PC-3 (cell line): ENCODE measurements at regions not wholly inside any gene's neighbourhood (a gene's known extent, or its start where the extent isn't known, plus 50 kb on each side); places are given as distances from the start of the nearest gene placed in this dataset.

Experiments used
- ATAC-seq: fragments of 200-7000 bp; cut with Tn5 transposase; 2 replicates; pipeline ENCODE4 v1.9.1; 2020; ENCODE audit warnings: mild to moderate bottlenecking, moderate library complexity
- BruUV-seq: library from RNA; stranded (reverse); fragments of 400-500 nt; replicated peaks from 2 replicates; lab custom pipeline; 2021; lab: Mats Ljungman, UMichigan
- CTCF ChIA-PET: fragments of 300-600 bp; sonication (Branson Sonifier 250); formaldehyde crosslinking; loops from one replicate; lab custom pipeline; 2022; ENCODE audit warnings: antibody characterized with exemption; lab: Charles Lee
- POLR2A ChIA-PET: fragments of 300-600 bp; sonication (Branson Sonifier 250); formaldehyde crosslinking; loops from one replicate; lab custom pipeline; 2022; ENCODE audit warnings: antibody characterized with exemption; ENCODE audit not compliant: unreplicated experiment; lab: Charles Lee
- DNase-seq: peaks from one replicate; pipeline ENCODE4 v3.0.0-alpha.2; 2015
- H2AFZ ChIP-seq: fragments of 300-600 bp; sonication (generic); 2 replicates; pipeline ENCODE4 v1.6.0; 2016; ENCODE audit warnings: antibody characterized with exemption, low read length
- H3F3A ChIP-seq: fragments of 300-600 bp; sonication (generic); one replicate; pipeline ENCODE4 v1.6.0; 2017; ENCODE audit warnings: antibody characterized with exemption, low read length, control low read depth, mild to moderate bottlenecking; ENCODE audit not compliant: unreplicated experiment
- H3K27ac ChIP-seq: fragments of 300-600 bp; sonication (generic); 2 replicates; pipeline ENCODE4 v1.5.1; 2016; ENCODE audit warnings: mild to moderate bottlenecking, low read length
- H3K27me3 ChIP-seq: fragments of 300-600 bp; sonication (generic); 2 replicates; pipeline ENCODE4 v1.6.1; 2016; ENCODE audit warnings: low read length, mixed read lengths
- H3K36me3 ChIP-seq: fragments of 300-600 bp; sonication (generic); 2 replicates; pipeline ENCODE4 v1.6.1; 2016; ENCODE audit warnings: low read depth, mixed run types, low read length, mixed read lengths
- H3K4me1 ChIP-seq: fragments of 300-600 bp; sonication (generic); 2 replicates; pipeline ENCODE4 v1.5.1; 2016; ENCODE audit warnings: low read length; ENCODE audit not compliant: insufficient read depth
- H3K4me2 ChIP-seq: fragments of 300-600 bp; sonication (generic); 2 replicates; pipeline ENCODE4 v1.6.0; 2016; ENCODE audit warnings: low read length
- H3K4me3 ChIP-seq: fragments of 300-600 bp; sonication (generic); 2 replicates; pipeline ENCODE4 v1.5.1; 2016; ENCODE audit warnings: mild to moderate bottlenecking, low read length, mixed read lengths
- H3K79me2 ChIP-seq: fragments of 300-600 bp; sonication (generic); 2 replicates; pipeline ENCODE4 v1.6.1; 2017; ENCODE audit warnings: low read length, mixed read lengths
- H3K9ac ChIP-seq: fragments of 300-600 bp; sonication (generic); 2 replicates; pipeline ENCODE4 v1.6.0; 2016; ENCODE audit warnings: mild to moderate bottlenecking, low read length
- H3K9me2 ChIP-seq: fragments of 300-600 bp; sonication (generic); replicated peaks from 2 replicates; pipeline ENCODE4 v1.6.1; 2016; ENCODE audit warnings: mixed run types, low read length, mixed read lengths
- H3K9me3 ChIP-seq: fragments of 300-600 bp; sonication (generic); 2 replicates; pipeline ENCODE4 v1.6.1; 2016; ENCODE audit warnings: low read length, mixed read lengths
- H4K20me1 ChIP-seq: fragments of 300-600 bp; sonication (generic); 2 replicates; pipeline ENCODE4 v1.6.1; 2016; ENCODE audit warnings: low read length, mixed read lengths
- CTCF ChIP-seq: fragments of 300-600 bp; sonication (generic); conservative IDR thresholded peaks from 2 replicates; pipeline ENCODE4 v1.5.1; 2017; ENCODE audit warnings: antibody characterized with exemption, low read depth, mild to moderate bottlenecking, low read length
- EZH2 ChIP-seq: fragments of 300-600 bp; sonication (generic); IDR thresholded peaks from one replicate; pipeline ENCODE4 v1.6.1; 2017; ENCODE audit warnings: antibody characterized with exemption, mild to moderate bottlenecking, low read length; ENCODE audit not compliant: unreplicated experiment
- EZH2phosphoT487 ChIP-seq: fragments of 300-600 bp; sonication (generic); IDR thresholded peaks from 2 replicates; pipeline ENCODE4 v1.6.1; 2018; ENCODE audit warnings: mild to moderate bottlenecking, antibody characterized with exemption, low read length, borderline replicate concordance
- intact Hi-C: fragments of 100-400 bp; cut with micrococcal nuclease; formaldehyde crosslinking; loops from 2 replicates; pipeline ENCODE4 v1.9.0; 2023

GRCh38 chr16:64307431-64307830 is 814.4 kb downstream of the CDH11 start:
- H3K36me3 ChIP-seq = no peaks in the 10 kb centered on the region
- no peak overlapping the region for H3K27ac ChIP-seq
- no peaks in the 10 kb centered on the region for H3K27me3 ChIP-seq
- TF ChIP-seq EZH2phosphoT487 (no peak), CTCF (no peak), EZH2 (no peak)
- ATAC-seq = no peak
- no TSS peak for BruUV-seq
- H3K4me3 ChIP-seq = no peak overlapping the region
- no peak overlapping the region for H3K9ac ChIP-seq
- H3K9me3 ChIP-seq = no peaks in the 10 kb centered on the region
- intact Hi-C loops = no loop called here
- no peaks in the 10 kb centered on the region for H4K20me1 ChIP-seq
- ChIA-PET CTCF (no interaction called here), POLR2A (no interaction called here)
- H3F3A ChIP-seq = no peaks in the 10 kb centered on the region
- DNase-seq = no peak
- H2AFZ ChIP-seq = no peak overlapping the region
- no peaks in the 10 kb centered on the region for H3K79me2 ChIP-seq
- peaks cover 10% of the 10 kb centered on the region; the same call in 1 of the 2 replicates for H3K4me1 ChIP-seq
- no peak overlapping the region for H3K4me2 ChIP-seq
- no peaks in the 10 kb centered on the region for H3K9me2 ChIP-seq

- TF ChIP-seq EZH2phosphoT487 (no peak), CTCF (no peak), EZH2 (no peak)
- no peaks in the 10 kb centered on the region for H3K9me3 ChIP-seq
- ChIA-PET CTCF (no interaction called here), POLR2A (no interaction called here)
- no peaks in the 10 kb centered on the region for H3K9me2 ChIP-seq
- intact Hi-C loops = no loop called here
- H2AFZ ChIP-seq = no peak overlapping the region
- no peak overlapping the region for H3K27ac ChIP-seq
- DNase-seq (no peak), ATAC-seq (no peak)
- no peaks in the 10 kb centered on the region for H3K27me3 ChIP-seq
- H3K4me2 ChIP-seq = no peak overlapping the region
- BruUV-seq = no TSS peak
- H4K20me1 ChIP-seq = no peaks in the 10 kb centered on the region
- H3K36me3 ChIP-seq = no peaks in the 10 kb centered on the region
- H3K4me1 ChIP-seq = no peaks in the 10 kb centered on the region
- H3K79me2 ChIP-seq = no peaks in the 10 kb centered on the region
- H3F3A ChIP-seq = no peaks in the 10 kb centered on the region
- H3K9ac ChIP-seq = no peak overlapping the region
- no peak overlapping the region for H3K4me3 ChIP-seq
Measured at GRCh38 chr16:64305663-64306062, 816.2 kb downstream of the CDH11 start.

- no peak overlapping the region for H3K4me2 ChIP-seq
- TF ChIP-seq EZH2phosphoT487 (no peak), EZH2 (no peak), CTCF (no peak)
- H3K79me2 ChIP-seq = no peaks in the 10 kb centered on the region
- no TSS peak for BruUV-seq
- H2AFZ ChIP-seq = no peak overlapping the region
- DNase-seq = no peak
- no peaks in the 10 kb centered on the region for H3K36me3 ChIP-seq
- H3K9me2 ChIP-seq = no peaks in the 10 kb centered on the region
- no peaks in the 10 kb centered on the region for H3F3A ChIP-seq
- H3K27ac ChIP-seq = no peak overlapping the region
- intact Hi-C loops = no loop called here
- no peak for ATAC-seq
- no peak overlapping the region for H3K4me3 ChIP-seq
- no peaks in the 10 kb centered on the region for H3K27me3 ChIP-seq
- no peak overlapping the region for H3K9ac ChIP-seq
- POLR2A ChIA-PET = no interaction called here
- no peaks in the 10 kb centered on the region for H4K20me1 ChIP-seq
- H3K9me3 ChIP-seq = no peaks in the 10 kb centered on the region
- no peaks in the 10 kb centered on the region for H3K4me1 ChIP-seq
- CTCF ChIA-PET = no interaction called here
Measured at GRCh38 chr16:64304951-64305350, 816.9 kb downstream of the CDH11 start.
